ENCODE measurements at regions not wholly inside any gene's neighbourhood (a gene's known extent, or its start where the extent isn't known, plus 50 kb on each side); places are given as distances from the start of the nearest gene placed in this dataset.
"Not testable (repeated sequence)": the region's sequence is repeated elsewhere in the genome, so short reads cannot be mapped to it uniquely, and the experiment has no call there.

DNA sequence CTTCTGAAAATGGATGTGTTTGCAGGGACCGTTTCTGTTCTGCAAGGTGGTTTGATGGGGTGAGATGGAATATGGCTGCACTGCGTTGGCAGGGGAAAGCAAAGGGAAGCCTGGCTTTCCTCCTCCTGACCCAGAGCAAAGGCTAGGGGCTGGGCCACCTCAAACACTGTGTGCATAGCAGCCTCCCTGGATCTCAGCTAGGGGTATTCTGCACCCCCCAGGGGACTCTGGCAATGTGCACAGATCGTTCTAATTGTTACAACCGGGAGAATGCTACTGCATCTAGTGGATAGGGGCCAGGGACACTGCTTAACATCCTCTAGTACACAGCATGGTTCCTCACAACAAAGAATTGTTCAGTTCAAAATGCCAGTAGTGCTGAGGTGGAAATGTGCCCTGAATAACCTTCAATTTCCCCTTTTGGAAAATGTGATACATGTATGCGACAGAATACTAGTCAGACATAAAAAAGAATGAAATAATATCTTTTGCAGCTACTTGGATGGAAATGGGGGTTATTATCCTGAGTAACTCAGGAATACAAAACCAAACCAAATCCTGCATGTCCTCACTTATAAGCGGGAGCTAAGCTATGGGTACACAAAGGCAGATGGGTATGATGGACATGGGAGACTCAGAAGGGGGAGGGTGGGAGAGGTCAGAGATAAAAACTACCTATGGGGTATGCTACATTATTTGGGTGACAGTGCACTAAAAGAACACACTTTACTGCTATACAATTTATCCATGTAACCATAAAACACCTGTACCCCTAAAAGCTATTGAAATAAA, 671.2 kb downstream of the UQCRFS1 start:
- DNase-seq (ENCODE audit: low spot score): no peak

- no peak for DNase-seq (ENCODE audit: low spot score)
These were observed 671.9 kb downstream of the UQCRFS1 start for GRCh38 chr19:28541029-28541428.

DNA sequence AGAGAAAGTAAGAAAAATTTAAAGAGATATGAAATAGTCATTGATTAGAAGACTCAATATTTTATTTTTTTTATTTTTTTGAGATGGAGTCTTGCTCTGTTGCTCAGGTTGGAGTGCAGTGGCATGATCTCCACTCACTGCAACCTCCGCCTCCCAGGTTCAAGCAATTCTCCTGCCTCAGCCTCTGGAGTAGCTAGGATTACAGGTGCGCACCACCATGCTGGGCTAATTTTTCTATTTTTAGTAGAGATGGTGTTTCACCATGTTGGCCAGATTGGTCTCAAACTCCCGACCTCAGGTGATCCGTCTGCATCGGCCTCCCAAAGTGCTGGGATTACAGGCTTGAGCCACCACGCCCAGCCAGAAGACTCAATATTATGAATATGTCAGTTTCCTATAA, 672.6 kb downstream of the UQCRFS1 start:
- DNase-seq (ENCODE audit: low spot score): not testable (repeated sequence)

DNA sequence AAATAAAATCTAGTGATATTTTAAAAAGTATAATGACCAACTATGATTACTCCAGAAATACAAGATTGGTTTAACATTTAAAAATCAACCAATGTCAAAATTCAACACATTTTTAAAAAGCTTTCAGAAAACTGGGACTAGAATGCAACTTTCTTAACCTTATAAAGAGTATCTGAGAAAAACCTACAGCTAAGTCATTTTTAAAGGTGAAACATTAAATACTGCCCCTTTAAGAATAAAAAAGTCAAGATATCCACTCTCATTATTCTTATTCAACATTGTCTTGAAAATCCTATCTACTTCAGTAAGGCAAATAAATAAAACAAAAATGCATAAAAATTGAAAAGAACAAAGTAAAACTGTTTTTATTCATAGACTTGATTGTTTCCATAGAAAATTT, 673.2 kb downstream of the UQCRFS1 start:
- DNase-seq (ENCODE audit: low spot score): no peak

DNA sequence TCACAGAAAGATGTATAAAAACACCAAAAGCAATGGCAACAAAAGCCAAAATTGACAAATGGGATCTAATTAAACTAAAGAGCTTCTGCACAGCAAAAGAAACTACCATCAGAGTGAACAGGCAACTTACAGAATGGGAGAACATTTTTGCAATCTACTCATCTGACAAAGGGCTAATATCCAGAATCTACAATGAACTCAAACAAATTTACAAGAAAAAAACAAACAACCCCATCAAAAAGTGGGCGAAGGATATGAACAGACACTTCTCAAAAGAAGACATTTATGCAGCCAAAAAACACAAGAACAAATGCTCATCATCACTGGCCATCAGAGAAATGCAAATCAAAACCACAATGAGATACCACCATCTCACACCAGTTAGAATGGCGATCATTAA, 674.4 kb downstream of the UQCRFS1 start:
- DNase-seq (ENCODE audit: low spot score): not testable (repeated sequence)

DNA sequence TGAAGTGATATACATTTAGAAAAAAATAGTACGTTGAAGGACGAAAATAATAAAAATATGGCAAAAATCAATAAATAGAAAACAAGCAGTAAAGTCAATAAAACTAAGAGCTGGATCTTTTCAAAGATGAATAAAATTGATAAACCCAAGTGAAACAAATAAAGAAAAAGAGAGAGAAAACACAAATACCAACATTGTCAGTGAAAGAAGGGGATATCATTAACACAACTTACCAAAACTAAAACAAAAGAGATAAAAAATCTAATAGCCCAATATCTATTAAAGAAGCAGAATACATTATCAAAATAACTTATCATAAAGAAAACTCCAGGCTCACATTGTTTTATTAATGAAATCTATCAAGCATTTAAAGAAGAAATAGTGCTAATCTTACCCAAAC, 675.1 kb downstream of the UQCRFS1 start:
- DNase-seq (ENCODE audit: low spot score): no peak

- no peak for DNase-seq (ENCODE audit: low spot score)
These were observed 675.9 kb downstream of the UQCRFS1 start for GRCh38 chr19:28537079-28537478.

DNA sequence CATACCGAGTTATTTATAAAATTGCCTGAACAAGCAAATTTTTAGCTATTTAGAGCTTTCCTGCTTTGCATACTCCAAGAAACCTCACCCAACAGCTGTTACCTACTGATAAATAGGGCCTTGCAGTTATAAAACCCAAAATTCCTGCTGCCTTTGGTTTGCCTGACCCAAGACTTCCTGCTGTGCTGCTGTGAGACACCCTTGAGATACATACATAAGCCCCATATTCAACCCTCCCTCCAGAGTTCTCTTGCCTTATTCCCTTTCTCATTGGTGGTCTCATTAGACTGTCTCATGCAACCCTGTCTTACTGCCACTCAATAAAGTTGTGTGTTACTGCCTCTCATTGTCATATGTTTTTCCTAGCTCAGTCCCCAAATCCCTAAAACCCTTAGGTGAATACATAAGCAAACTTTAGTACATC, 677.6 kb downstream of the UQCRFS1 start:
- no peak for DNase-seq (ENCODE audit: low spot score)

DNA sequence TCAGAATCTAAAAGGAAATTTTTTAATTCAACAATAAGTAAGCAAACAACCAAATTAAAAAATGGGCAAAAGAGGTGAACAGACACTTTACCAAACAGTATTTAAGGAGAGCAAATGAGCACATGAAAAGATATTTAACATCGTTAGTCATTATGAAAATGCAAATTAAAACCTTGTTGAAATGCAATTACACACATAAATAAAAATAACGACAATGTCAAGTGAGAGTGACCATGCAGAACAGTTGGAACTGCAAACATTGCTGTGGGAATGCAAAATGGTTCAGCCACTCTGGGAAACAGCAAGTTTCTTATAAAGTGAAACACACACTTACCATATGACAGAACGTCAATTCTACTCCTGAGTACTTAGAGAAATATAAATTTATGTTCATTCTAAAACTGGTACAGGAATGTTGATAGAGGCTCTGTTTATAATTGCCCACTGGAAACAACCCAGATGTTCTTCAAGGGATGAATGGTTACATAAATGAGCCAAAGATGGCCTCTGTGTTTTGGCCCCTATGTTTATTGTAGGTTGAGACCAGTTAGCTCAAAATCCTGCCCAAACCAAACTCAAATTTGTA, 678.1 kb downstream of the UQCRFS1 start:
- DNase-seq (ENCODE audit: low spot score): no peak

- no peak for DNase-seq (ENCODE audit: low spot score)
These were observed 680.1 kb downstream of the UQCRFS1 start for GRCh38 chr19:28532765-28533341.

DNA sequence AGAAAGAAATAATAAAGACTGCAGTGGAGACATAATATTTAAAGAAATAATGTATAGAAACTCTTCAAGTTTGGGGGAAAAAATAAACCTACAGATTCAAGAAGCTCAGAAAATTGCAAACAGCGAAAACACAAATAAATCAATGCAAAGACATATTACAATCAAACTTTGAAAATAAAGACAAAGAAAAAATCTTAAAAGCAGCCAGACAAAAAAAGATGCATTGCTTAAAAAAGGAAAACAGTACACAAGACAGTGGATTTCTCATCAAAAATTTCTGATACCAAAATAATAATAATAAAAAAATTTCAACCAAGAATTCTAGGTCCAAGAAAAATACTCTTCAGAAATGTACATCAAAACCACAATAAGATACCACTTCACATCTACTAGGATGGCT, 681.0 kb downstream of the UQCRFS1 start:
- DNase-seq (ENCODE audit: low spot score): no peak

DNA sequence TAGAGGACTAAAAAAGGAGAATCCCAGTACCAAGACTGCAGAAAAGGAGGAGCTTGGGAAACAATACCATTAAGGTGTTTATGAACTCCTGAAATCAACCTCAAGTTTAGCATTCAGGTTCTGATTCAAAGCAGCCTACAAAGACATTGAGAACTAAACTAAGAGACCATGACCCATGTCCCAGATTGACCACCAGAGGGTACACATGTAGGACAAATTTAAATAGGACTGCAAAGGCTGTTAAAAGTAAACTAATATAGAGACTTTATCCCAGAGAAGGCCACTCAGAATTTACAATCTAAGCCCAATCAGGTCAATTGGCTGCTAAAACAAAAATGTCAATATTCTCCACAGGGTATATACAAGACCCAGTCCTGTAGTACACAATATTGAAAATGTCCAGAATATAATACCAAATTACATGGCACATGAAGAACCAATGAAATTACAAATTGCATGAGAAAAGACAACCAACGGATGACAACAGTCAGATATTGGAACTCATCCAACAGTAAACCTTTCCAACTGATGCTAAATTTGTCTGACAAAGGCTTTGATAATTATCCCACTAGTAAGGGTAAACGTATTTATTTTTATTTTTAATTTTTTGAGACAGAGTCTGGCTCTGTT, 682.4 kb downstream of the UQCRFS1 start:
- DNase-seq (ENCODE audit: low spot score): no peak

DNA sequence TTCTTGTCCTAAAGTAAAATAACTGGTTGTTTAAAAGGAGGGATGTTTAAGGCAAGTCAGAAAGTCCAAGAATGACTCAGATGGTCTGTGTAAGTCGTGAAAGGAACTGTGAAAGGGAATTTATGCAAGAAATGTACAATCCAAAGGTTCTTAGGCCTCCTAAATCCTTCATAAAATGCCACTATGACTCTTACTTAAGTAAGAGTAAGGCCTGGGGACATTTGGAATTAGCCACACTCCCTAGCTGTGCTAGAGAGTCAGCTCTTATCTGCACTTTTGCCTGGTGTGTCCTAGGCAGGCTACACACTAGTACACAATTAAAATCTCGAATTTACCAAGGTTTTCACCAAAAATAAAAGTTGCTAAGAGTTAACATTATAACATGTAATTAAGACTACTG, 686.9 kb downstream of the UQCRFS1 start:
- no peak for DNase-seq (ENCODE audit: low spot score)

DNA sequence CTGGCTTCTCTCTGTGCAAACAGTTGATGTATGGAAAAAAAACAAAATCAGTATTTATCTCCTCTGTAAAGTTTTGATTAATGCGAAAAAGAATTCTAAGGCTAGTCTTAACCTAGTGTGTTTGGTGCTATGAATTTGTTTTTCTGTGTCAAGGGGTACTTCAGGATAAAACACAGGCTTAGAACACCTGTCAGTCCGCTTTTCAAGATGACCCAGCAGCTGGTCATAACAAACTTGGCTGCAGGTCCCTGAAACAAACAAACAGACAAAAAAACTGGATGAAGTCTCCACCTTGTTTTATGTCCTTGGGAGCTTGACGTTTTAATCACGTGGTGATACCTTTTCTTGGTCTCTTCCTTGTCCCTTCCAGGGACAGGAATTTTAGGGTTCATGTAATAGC, 689.3 kb downstream of the UQCRFS1 start:
- DNase-seq (ENCODE audit: low spot score): no peak

- no peak for DNase-seq (ENCODE audit: low spot score)
These were observed 690.4 kb downstream of the UQCRFS1 start for GRCh38 chr19:28522545-28522922.

- no peak for DNase-seq (ENCODE audit: low spot score)
These were observed 691.1 kb downstream of the UQCRFS1 start for GRCh38 chr19:28521614-28522544.

GRCh38 chr19:28520998-28521568, 691.9 kb downstream of the UQCRFS1 start:
- DNase-seq (ENCODE audit: low spot score): no peak

- DNase-seq (ENCODE audit: low spot score): no peak
These were observed 692.7 kb downstream of the UQCRFS1 start for GRCh38 chr19:28519952-28520861.

DNA sequence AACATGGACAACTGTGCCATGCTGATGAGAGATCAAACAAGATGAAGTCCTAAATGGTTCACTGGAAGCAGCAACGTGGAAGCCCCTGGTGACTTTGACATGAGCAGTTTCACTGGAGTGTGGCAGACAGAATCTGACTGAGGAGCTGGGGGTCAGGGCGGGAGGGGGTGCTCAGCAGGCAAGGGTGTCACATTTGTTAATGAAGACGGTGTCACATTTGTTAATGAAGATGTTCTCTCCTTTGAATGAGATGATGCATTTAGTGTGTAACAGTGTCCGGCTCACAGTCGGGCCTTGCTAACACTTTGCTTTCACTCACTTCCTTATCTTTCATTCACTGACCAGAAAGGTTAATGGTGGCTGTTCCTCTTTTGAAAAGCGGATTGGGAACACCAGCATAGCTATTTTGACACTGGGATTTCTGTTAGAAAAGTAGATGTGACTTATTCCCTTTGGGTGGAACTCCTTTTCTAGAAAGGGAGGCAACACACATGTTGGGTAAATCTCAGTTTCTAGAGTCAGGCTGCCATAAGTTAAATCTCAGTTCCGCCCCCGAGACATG, 693.7 kb downstream of the UQCRFS1 start:
- DNase-seq (ENCODE audit: low spot score): no peak
